ENCODE measurements at regions not wholly inside any gene's neighbourhood (a gene's known extent, or its start where the extent isn't known, plus 50 kb on each side); places are given as distances from the start of the nearest gene placed in this dataset.
A peak's percentile ranks its signal among the peaks of the same experiment; 100 is the strongest.

- Histone ChIP-seq H3K23me2 (ENCODE audit: low read depth, low read length) (no peaks in the 10 kb centered on the region), H3K4ac (replicated peaks; ENCODE audit: insufficient read length, low read depth, low read length) (no peak overlapping the region), H2BK15ac (ENCODE audit: low read length) (no peak overlapping the region), H3K79me2 (ENCODE audit: control insufficient read depth in 1 of 2, insufficient read depth in 2 of 2, low read length in 2 of 2) (no peaks in the 10 kb centered on the region), H2BK5ac (ENCODE audit: low read depth, low read length) (no peak overlapping the region), H4K5ac (ENCODE audit: insufficient read length, low read depth, low read length) (no peak overlapping the region), H4K91ac (replicated peaks; ENCODE audit: insufficient read length, low read length) (no peak overlapping the region), H3K14ac (ENCODE audit: insufficient read length) (no peak overlapping the region), H3K79me1 (ENCODE audit: low read depth, low read length) (no peaks in the 10 kb centered on the region), H3K27ac (ENCODE audit: low read depth, low read length) (no peak overlapping the region), H3K27me3 (replicated peaks in 1 of 4; ENCODE audit: control insufficient read depth in 3 of 4, extremely low read depth in 1 of 4, insufficient read depth in 3 of 4, low read length in 3 of 4) (no peaks in the 10 kb centered on the region), H3K4me2 (ENCODE audit: insufficient read depth in 1 of 2, low read depth in 2 of 2, low read length in 2 of 2) (no peak overlapping the region), H2AFZ (ENCODE audit: low read length) (peak overlapping the region; percentile 65), H4K8ac (ENCODE audit: extremely low read depth, insufficient read depth, low read length) (no peak overlapping the region), H2BK120ac (replicated peaks; ENCODE audit: low read depth, low read length) (no peak overlapping the region), H3K23ac (ENCODE audit: insufficient read length) (no peak overlapping the region), H3K56ac (replicated peaks; ENCODE audit: insufficient read length, low read depth, low read length) (no peak overlapping the region), H3K4me1 (replicated peaks in 1 of 4; ENCODE audit: control insufficient read depth in 3 of 4, insufficient read depth in 4 of 4, low read length in 3 of 4) (no peaks in the 10 kb centered on the region), H2AK5ac (ENCODE audit: low read depth, low read length) (no peak overlapping the region), H2BK20ac (ENCODE audit: low read length) (no peak overlapping the region), H3K18ac (ENCODE audit: extremely low read depth, low read length) (no peak overlapping the region), H3K9ac (replicated peaks in 1 of 4; ENCODE audit: extremely low read depth in 1 of 4, low read depth in 3 of 4, low read length in 3 of 4) (no peak overlapping the region), H3K4me3 (ENCODE audit: extremely low read depth in 1 of 4, insufficient read depth in 2 of 4, low read depth in 3 of 4, low read length in 4 of 4) (no peak overlapping the region), H3K9me3 (ENCODE audit: insufficient read depth in 2 of 2, low read depth in 1 of 2, low read length in 1 of 2) (no peaks in the 10 kb centered on the region), H4K20me1 (replicated peaks in 1 of 2; ENCODE audit: control insufficient read depth in 1 of 2, insufficient read depth in 2 of 2, low read length in 2 of 2) (no peaks in the 10 kb centered on the region), H3K36me3 (ENCODE audit: control insufficient read depth in 2 of 4, insufficient read depth in 4 of 4, low read length in 3 of 4) (no peaks in the 10 kb centered on the region), H2BK12ac (ENCODE audit: low read depth, low read length) (no peak overlapping the region)
- TF ChIP-seq CHD1 (IDR thresholded peaks at IDR 0.05; ENCODE audit: low read depth, low read length) (no peak), CEBPB (IDR thresholded peaks at IDR 0.05; ENCODE audit: low read depth, low read length) (no peak), YY1 (IDR thresholded peaks at IDR 0.05; ENCODE audit: low read depth, low read length) (no peak), HDAC6 (IDR thresholded peaks at IDR 0.05; ENCODE audit: low read depth, low read length) (no peak)
- FAIRE-seq (no peak), DNase-seq (ENCODE audit: low read depth in 1 of 2, low spot score in 2 of 2) (no peak)
- ChIA-PET CTCF (ENCODE audit: partially characterized antibody) (interaction anchor here (0.6 to 1.3 kb wide), 2 partner anchors 17 to 144 kb away, joined by 3 to 4 read pairs; no protein-coding TSS in a partner anchor), POLR2A (ENCODE audit: partially characterized antibody) (no interaction called here)
- WGBS, 2 experiments (ENCODE audit: extremely low coverage in 1 of 2, insufficient coverage in 1 of 2, insufficient read length in 1 of 2, insufficient replicate concordance in 2 of 2, low coverage in 1 of 2, low lambda C conversion rate in 2 of 2, missing lambda C conversion rate in 1 of 2): 80% methylated on average over 4 of the region's 4 CpGs; no CpG with 5 or more reads in 1 of the 2 experiments
Observed at GRCh38 chr5:7169240-7169878, 226.6 kb upstream of the ADCY2 start.

All from H1 (cell line).